Calu3 (cell line): ENCODE measurements at regions not wholly inside any gene's neighbourhood (a gene's known extent, or its start where the extent isn't known, plus 50 kb on each side); places are given as distances from the start of the nearest gene placed in this dataset.

Source experiments
- BruUV-seq: library from RNA; stranded (reverse); fragments of 400-500 nt; replicated peaks from 2 replicates; lab custom pipeline; 2021; lab: Mats Ljungman, UMichigan
- CTCF ChIA-PET: fragments of 300-600 bp; sonication (Branson Sonifier 250); formaldehyde crosslinking; loops from one replicate; lab custom pipeline; 2022; ENCODE audit warnings: antibody characterized with exemption; lab: Charles Lee
- DNase-seq: peaks from one replicate; pipeline ENCODE4 v3.0.0; 2022
- H3K27ac Mint-ChIP-seq: one replicate; pipeline ENCODE4 v1.8.0; 2022; ENCODE audit warnings: mixed read lengths; ENCODE audit not compliant: unreplicated experiment
- H3K27me3 Mint-ChIP-seq: one replicate; pipeline ENCODE4 v1.8.0; 2022; ENCODE audit warnings: mixed read lengths; ENCODE audit not compliant: unreplicated experiment
- H3K36me3 Mint-ChIP-seq: one replicate; pipeline ENCODE4 v1.8.0; 2022; ENCODE audit warnings: mild to moderate bottlenecking, moderate library complexity, mixed read lengths; ENCODE audit not compliant: insufficient read depth, unreplicated experiment
- H3K4me1 Mint-ChIP-seq: one replicate; pipeline ENCODE4 v1.8.0; 2022; ENCODE audit warnings: mild to moderate bottlenecking, low read depth, mixed read lengths; ENCODE audit not compliant: unreplicated experiment
- H3K4me3 Mint-ChIP-seq: one replicate; pipeline ENCODE4 v1.8.0; 2022; ENCODE audit warnings: mild to moderate bottlenecking, low read depth, moderate library complexity, mixed read lengths; ENCODE audit not compliant: unreplicated experiment
- H3K9me3 Mint-ChIP-seq: one replicate; pipeline ENCODE4 v1.8.0; 2022; ENCODE audit warnings: low read depth, mixed read lengths; ENCODE audit not compliant: unreplicated experiment
- CTCF ChIP-seq: fragments of 200-600 bp; IDR thresholded peaks from one replicate; pipeline ENCODE4 v1.8.0; 2022; ENCODE audit warnings: antibody characterized with exemption; ENCODE audit not compliant: unreplicated experiment
- intact Hi-C: fragments of 100-400 bp; cut with micrococcal nuclease; formaldehyde crosslinking; loops from one replicate; pipeline ENCODE4 v1.10.0; 2022; ENCODE audit not compliant: unreplicated experiment

DNA sequence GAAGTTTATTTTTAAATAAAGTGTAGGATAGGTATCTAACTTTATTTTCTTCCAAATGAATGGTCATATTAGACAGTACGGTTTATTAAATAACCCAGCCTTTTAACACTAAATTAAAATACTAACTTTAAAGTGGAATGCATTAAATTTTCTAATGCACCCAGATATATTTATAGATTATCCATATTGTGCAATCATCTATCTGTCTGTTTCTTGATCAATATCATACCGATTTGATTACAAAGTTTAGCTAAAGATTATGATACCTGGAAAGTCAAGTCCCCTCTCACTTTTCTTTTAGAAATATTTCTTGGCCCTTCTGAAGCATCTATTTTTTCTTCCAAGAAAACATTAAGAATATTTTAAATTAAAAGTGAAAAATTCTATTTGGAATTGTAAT lies 124.3 kb upstream of the PDE5A start:
- no peaks in the 10 kb centered on the region for H3K4me1 Mint-ChIP-seq
- no peaks in the 10 kb centered on the region for H3K36me3 Mint-ChIP-seq
- H3K27me3 Mint-ChIP-seq, result no peaks in the 10 kb centered on the region
- BruUV-seq, result no TSS peak
- DNase-seq, result no peak
- no peak for TF ChIP-seq CTCF
- no peak overlapping the region for H3K4me3 Mint-ChIP-seq
- CTCF ChIA-PET, result no interaction called here
- H3K27ac Mint-ChIP-seq, result no peak overlapping the region
- intact Hi-C loops, result no loop called here
- no peaks in the 10 kb centered on the region for H3K9me3 Mint-ChIP-seq

GRCh38 chr4:119750771-119751170 lies 122.2 kb upstream of the PDE5A start:
- CTCF ChIA-PET, result interaction anchor here (0.6 kb wide), 1 partner anchor 33 kb away, joined by 3 read pairs; no protein-coding TSS in a partner anchor
- Mint-ChIP-seq H3K27me3 (no peaks in the 10 kb centered on the region), H3K4me1 (no peaks in the 10 kb centered on the region), H3K36me3 (no peaks in the 10 kb centered on the region), H3K9me3 (no peaks in the 10 kb centered on the region), H3K27ac (no peak overlapping the region), H3K4me3 (no peak overlapping the region)
- BruUV-seq, result no TSS peak
- intact Hi-C loops, result no loop called here
- no peak for TF ChIP-seq CTCF
- no peak for DNase-seq

DNA sequence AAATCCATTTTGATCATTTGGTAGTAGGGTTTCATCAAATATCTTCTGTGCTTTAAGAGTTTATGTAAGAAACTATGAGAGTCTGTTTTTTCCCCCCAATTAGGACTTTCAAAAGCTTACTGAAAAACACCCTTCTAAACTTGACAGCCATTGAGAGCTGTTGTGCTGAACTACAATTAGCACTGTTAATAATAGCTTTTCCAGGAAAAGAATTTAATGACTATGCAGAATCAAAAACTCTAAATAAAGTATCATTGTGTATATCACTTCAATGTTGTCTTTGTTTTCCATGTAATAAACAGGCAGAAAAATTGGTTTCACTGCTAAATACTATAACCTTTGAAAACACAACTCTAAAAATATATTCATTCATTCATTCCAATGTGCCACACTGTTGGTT lies 121.4 kb upstream of the PDE5A start:
- Mint-ChIP-seq H3K4me1 (no peaks in the 10 kb centered on the region), H3K36me3 (no peaks in the 10 kb centered on the region), H3K27me3 (no peaks in the 10 kb centered on the region), H3K9me3 (no peaks in the 10 kb centered on the region), H3K27ac (no peak overlapping the region), H3K4me3 (no peak overlapping the region)
- TF ChIP-seq CTCF, result no peak
- CTCF ChIA-PET, result no interaction called here
- no TSS peak for BruUV-seq
- intact Hi-C loops, result no loop called here
- no peak for DNase-seq

- Mint-ChIP-seq H3K4me3 (no peak overlapping the region), H3K27me3 (no peaks in the 10 kb centered on the region), H3K9me3 (no peaks in the 10 kb centered on the region), H3K36me3 (no peaks in the 10 kb centered on the region), H3K27ac (no peak overlapping the region), H3K4me1 (no peaks in the 10 kb centered on the region)
- CTCF ChIA-PET, result no interaction called here
- intact Hi-C loops, result no loop called here
- no peak for TF ChIP-seq CTCF
- DNase-seq, result no peak
- no TSS peak for BruUV-seq
These were observed 120.2 kb upstream of the PDE5A start for GRCh38 chr4:119748853-119749252.
